Hepatocyte (in vitro differentiated cells): ENCODE measurements at regions not wholly inside any gene's neighbourhood (a gene's known extent, or its start where the extent isn't known, plus 50 kb on each side); places are given as distances from the start of the nearest gene placed in this dataset.

Experiments
- CTCF ChIP-seq: fragments of 200-600 bp; sonication (generic); IDR thresholded peaks from 2 replicates; pipeline ENCODE4 v1.5.1; 2016; ENCODE audit warnings: antibody characterized with exemption, mild to moderate bottlenecking; ENCODE audit not compliant: poor library complexity
- EZH2 ChIP-seq: fragments of 200-600 bp; sonication (generic); IDR thresholded peaks from 2 replicates; pipeline ENCODE4 v1.6.1; 2016; ENCODE audit warnings: antibody characterized with exemption, mild to moderate bottlenecking, borderline replicate concordance
- EZH2phosphoT487 ChIP-seq: fragments of 200-600 bp; sonication (generic); IDR thresholded peaks from one replicate; pipeline ENCODE4 v1.6.1; 2018; ENCODE audit warnings: antibody characterized with exemption, mild to moderate bottlenecking, low read depth, moderate library complexity; ENCODE audit not compliant: unreplicated experiment, severe bottlenecking

DNA sequence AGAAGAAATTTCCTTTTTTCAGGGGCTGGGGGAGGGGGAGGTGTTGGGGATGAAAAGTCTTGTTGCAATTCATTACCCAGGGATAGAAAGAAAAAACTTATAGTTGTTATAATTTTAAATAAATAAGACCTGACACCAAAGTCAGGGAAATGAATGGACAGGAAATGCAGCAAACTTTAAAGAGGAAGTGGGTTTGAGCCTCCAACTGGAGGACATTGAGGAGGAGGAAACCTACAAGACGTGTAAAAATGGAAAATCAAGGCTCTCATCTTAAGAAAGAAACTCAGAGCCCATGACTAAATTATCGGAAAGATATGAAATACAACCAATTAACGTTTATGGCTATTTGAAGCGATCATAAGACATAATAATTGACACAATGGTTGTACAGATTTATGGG is 54.4 kb downstream of the NIBAN1 start:
- no peak for TF ChIP-seq EZH2phosphoT487
- TF ChIP-seq CTCF = no peak
- no peak for TF ChIP-seq EZH2
